Sigmoid colon (tissue), 6 donors: ENCODE measurements at regions not wholly inside any gene's neighbourhood (a gene's known extent, or its start where the extent isn't known, plus 50 kb on each side); places are given as distances from the start of the nearest gene placed in this dataset.

Experiments used
- DNase-seq: peaks from one replicate; pipeline ENCODE4 v3.0.0-alpha.2; 2019
- H3K27ac ChIP-seq, 4 donors: fragments of 200-600 bp; sonication (generic); one replicate each; pipeline ENCODE4 v1.5.1; 2016 to 2019; ENCODE audit warnings: mild to moderate bottlenecking in 1 of 4
- H3K27me3 ChIP-seq, 3 donors: fragments of 200-600 bp; sonication (generic); one replicate each; pipeline ENCODE4 v1.5.1; 2019; ENCODE audit warnings: mild to moderate bottlenecking in 1 of 3
- H3K36me3 ChIP-seq, 4 donors: fragments of 200-600 bp; sonication (generic); one replicate each; pipeline ENCODE4 v1.5.1; 2016 to 2019
- H3K4me1 ChIP-seq, 4 donors: fragments of 200-600 bp; sonication (generic); one replicate each; pipeline ENCODE4 v1.5.1; 2017 to 2019
- H3K4me3 ChIP-seq, 4 donors: fragments of 200-600 bp; sonication (generic); one replicate each; pipeline ENCODE4 v1.5.1; 2017 to 2019; ENCODE audit warnings: mild to moderate bottlenecking in 2 of 4, moderate library complexity in 1 of 4
- H3K9me3 ChIP-seq, 4 donors: fragments of 200-600 bp in 3 of 4; sonication (generic) in 3 of 4; one replicate each; pipeline versions ENCODE4 v1.5.1 to v1.6.1; 2013 to 2019
- CTCF ChIP-seq, 4 experiments: fragments of 450-650 bp in 3 of 4; fragments of 200-600 bp in 1 of 4; IDR thresholded peaks; one replicate each; pipeline ENCODE4 v1.5.1; 2016 to 2019; ENCODE audit warnings: antibody characterized with exemption in 4 of 4, mild to moderate bottlenecking in 3 of 4, moderate library complexity in 2 of 4
- EP300 ChIP-seq, 4 donors: sonication (generic); formaldehyde crosslinking; IDR thresholded peaks; one replicate each; pipeline ENCODE4 v1.6.1; 2017; ENCODE audit warnings: antibody characterized with exemption in 4 of 4
- POLR2A ChIP-seq, 2 donors: fragments of 450-650 bp; IDR thresholded peaks; one replicate each; pipeline ENCODE4 v1.6.1; 2016; ENCODE audit warnings: antibody characterized with exemption in 2 of 2, mild to moderate bottlenecking in 2 of 2, moderate library complexity in 2 of 2
- POLR2AphosphoS5 ChIP-seq, 4 donors: sonication (generic); formaldehyde crosslinking; IDR thresholded peaks; one replicate each; pipeline ENCODE4 v1.6.1; 2017; ENCODE audit warnings: antibody characterized with exemption in 4 of 4
- WGBS, 2 donors: extraction: QIAGEN DNeasy Blood & Tissue Kit; methylation state at CpG; one replicate each; pipeline ENCODE4 v1.1.7; 2013; 5-methylcytosine and 5-hydroxymethylcytosine counted together
- intact Hi-C: fragments of 100-400 bp; cut with DNase I; formaldehyde crosslinking; loops from one replicate; pipeline ENCODE4 v1.15.1; 2023
- donor health status: healthy with polysubstance abuse.
- donor health status: healthy.

DNA sequence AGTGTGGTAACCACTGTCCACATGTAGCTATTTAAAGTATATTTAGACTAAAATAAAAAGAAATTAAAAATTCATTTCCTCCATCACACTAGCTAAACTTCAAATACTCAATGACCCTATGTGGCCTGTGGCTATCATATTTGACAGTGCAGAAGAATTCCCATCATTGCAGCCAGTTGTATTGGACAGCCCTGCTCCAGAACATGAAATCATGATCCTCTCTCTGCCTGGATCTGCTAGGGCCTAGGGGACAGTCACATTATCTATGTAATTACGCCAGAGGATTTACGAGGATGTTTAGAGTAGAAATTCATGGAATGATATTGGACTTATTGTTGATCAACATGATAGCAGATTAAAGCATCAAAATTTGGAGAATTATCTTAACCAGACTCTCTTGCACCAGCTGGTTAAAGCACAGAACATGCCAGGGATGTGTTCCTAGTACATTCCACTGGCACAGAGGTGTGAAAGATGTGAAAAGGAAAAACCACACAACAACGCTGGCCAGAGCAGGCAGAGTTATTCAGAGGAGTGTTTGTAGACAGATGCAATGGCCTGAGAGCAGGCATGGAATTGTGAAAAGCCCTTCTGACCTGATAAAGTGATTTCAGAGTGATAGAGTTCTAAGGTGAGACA is 108.9 kb upstream of the STARD13 start:
- Histone ChIP-seq H3K27me3 (no peaks in the 10 kb centered on the region), H3K4me1 (peaks cover 0 to 48% (median 30%) of the 10 kb centered on the region in 4 donors), H3K4me3 (no peak overlapping the region), H3K27ac (peak overlapping the region; percentile 51 to 79 (median 70)), H3K9me3 (peaks cover 0 to 7% (median 0%) of the 10 kb centered on the region in 4 donors), H3K36me3 (no peaks in the 10 kb centered on the region)
- WGBS, 2 donors, result 61 to 79% methylated on average over 3 of the region's 3 CpGs
- intact Hi-C loops, result loop anchor here (5.0 to 10.0 kb wide), 2 partner anchors 148 to 280 kb away; no protein-coding TSS in a partner anchor
- TF ChIP-seq POLR2AphosphoS5 (IDR thresholded peaks at IDR 0.05), result peak in 2 of 4 donors; percentile 69 to 78
- TF ChIP-seq EP300 (IDR thresholded peaks at IDR 0.05), result peak in 1 of 4 donors; percentile 73
- no peak for TF ChIP-seq POLR2A (IDR thresholded peaks at IDR 0.05)
- DNase-seq, result no peak

- DNase-seq, result peak; percentile 81
- no peaks in the 10 kb centered on the region for H3K36me3 ChIP-seq
- TF ChIP-seq CTCF (IDR thresholded peaks at IDR 0.05) (peak in 1 of 4 experiments; percentile 8), POLR2AphosphoS5 (IDR thresholded peaks at IDR 0.05) (peak in 1 of 4 donors; percentile 37), POLR2A (IDR thresholded peaks at IDR 0.05) (no peak), EP300 (IDR thresholded peaks at IDR 0.05) (no peak)
- peak overlapping the region in 3 of 4 donors; percentile 50 to 72 (median 68) for H3K27ac ChIP-seq
- intact Hi-C loops, result loop anchor here (5.0 kb wide), 1 partner anchor 114 kb away; the partner anchor contains the start of gene STARD13
- H3K27me3 ChIP-seq, result no peaks in the 10 kb centered on the region
- H3K4me1 ChIP-seq, result peaks cover 0 to 41% (median 29%) of the 10 kb centered on the region in 4 donors
- peaks cover 0 to 7% (median 0%) of the 10 kb centered on the region in 4 donors for H3K9me3 ChIP-seq
- WGBS, 2 donors, result 13 to 63% methylated on average over 4 of the region's 4 CpGs
- no peak overlapping the region for H3K4me3 ChIP-seq
Observed at GRCh38 chr13:33401238-33401637, 115.7 kb upstream of the STARD13 start.

GRCh38 chr13:33402975-33403374 is 117.4 kb upstream of the STARD13 start:
- Histone ChIP-seq H3K27me3 (no peaks in the 10 kb centered on the region), H3K4me3 (no peak overlapping the region), H3K27ac (peak overlapping the region in 3 of 4 donors; percentile 50 to 72 (median 60)), H3K9me3 (no peaks in the 10 kb centered on the region), H3K36me3 (no peaks in the 10 kb centered on the region), H3K4me1 (peaks cover 0 to 41% (median 29%) of the 10 kb centered on the region in 4 donors)
- DNase-seq, result no peak
- 83 to 86% methylated on average over 7 of the region's 7 CpGs for WGBS, 2 donors
- no peak for TF ChIP-seq POLR2A (IDR thresholded peaks at IDR 0.05)
- intact Hi-C loops, result loop anchor here (5.0 kb wide), 1 partner anchor 116 kb away; the partner anchor contains the start of gene STARD13

DNA sequence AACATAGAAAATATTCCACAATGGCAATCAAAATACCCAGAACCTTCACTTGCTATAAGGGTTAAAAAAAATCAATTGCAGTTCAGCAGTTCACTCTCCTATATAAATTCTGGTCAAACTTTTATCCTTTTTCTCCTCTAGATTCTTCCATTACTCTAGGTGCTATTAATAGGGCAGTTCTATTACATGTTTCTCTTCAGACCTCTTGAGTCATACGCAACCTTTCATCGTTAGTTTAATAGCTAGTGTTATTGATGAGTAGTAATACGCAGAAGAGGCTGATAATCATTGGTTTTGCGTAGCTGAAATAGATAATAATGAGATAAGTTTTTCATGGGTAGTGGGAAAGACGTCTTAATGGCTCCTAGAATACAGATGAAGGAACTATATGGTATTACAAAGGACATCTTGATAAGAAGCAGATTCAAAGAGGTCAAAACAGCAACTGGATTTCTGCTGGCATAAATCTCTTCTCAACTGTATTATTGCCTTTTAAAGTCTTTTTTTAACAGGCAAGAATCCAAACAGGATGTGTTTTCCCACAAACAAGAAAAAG is 118.3 kb upstream of the STARD13 start:
- Histone ChIP-seq H3K4me1 (peaks cover 0 to 45% (median 30%) of the 10 kb centered on the region in 4 donors), H3K27me3 (no peaks in the 10 kb centered on the region), H3K27ac (peak overlapping the region in 3 of 4 donors; percentile 3 to 69 (median 60)), H3K4me3 (no peak overlapping the region), H3K36me3 (no peaks in the 10 kb centered on the region), H3K9me3 (no peaks in the 10 kb centered on the region)
- intact Hi-C loops, result loop anchor here (5.0 kb wide), 1 partner anchor 117 kb away; the partner anchor contains the start of gene STARD13
- TF ChIP-seq EP300 (IDR thresholded peaks at IDR 0.05), result no peak
- TF ChIP-seq CTCF (IDR thresholded peaks at IDR 0.05), result no peak
- no peak for TF ChIP-seq POLR2A (IDR thresholded peaks at IDR 0.05)
- no peak for TF ChIP-seq POLR2AphosphoS5 (IDR thresholded peaks at IDR 0.05)
- 87 to 89% methylated on average over 5 of the region's 5 CpGs for WGBS, 2 donors
- no peak for DNase-seq

DNA sequence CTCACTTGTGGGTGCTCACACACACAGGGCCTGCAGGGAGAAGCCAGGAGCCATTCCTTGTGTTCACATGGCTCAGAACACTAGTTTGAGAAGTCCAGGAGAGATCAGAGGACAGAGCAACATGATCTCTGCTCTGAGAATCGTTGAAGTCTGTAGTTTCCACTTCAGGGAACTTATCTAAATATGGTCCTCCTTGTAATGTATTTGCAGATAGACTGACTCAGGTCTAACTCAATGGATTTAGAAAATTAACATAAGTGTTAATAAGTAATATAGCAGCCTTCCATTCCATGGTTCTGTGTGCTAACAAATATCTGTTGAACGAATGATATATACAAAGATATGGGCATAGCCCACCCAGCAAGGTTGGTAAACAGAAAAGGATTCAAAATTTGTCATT is 119.8 kb upstream of the STARD13 start:
- Histone ChIP-seq H3K4me3 (no peak overlapping the region), H3K27me3 (no peaks in the 10 kb centered on the region), H3K4me1 (peaks cover 2 to 58% (median 45%) of the 10 kb centered on the region in 4 donors), H3K9me3 (no peaks in the 10 kb centered on the region), H3K36me3 (no peaks in the 10 kb centered on the region), H3K27ac (peak overlapping the region in 1 of 4 donors; percentile 69)
- 83 to 86% methylated on average over 2 of the region's 2 CpGs for WGBS, 2 donors
- intact Hi-C loops, result loop anchor here (5.0 kb wide), 1 partner anchor 198 kb away; no protein-coding TSS in a partner anchor
- TF ChIP-seq POLR2AphosphoS5 (IDR thresholded peaks at IDR 0.05) (no peak), POLR2A (IDR thresholded peaks at IDR 0.05) (no peak), EP300 (IDR thresholded peaks at IDR 0.05) (no peak), CTCF (IDR thresholded peaks at IDR 0.05) (no peak)
- DNase-seq, result no peak
